Gastrocnemius medialis (tissue), 4 donors: ENCODE measurements at regions not wholly inside any gene's neighbourhood (a gene's known extent, or its start where the extent isn't known, plus 50 kb on each side); places are given as distances from the start of the nearest gene placed in this dataset.

Experiments used
- CTCF ChIP-seq, 5 experiments: fragments of 450-650 bp in 3 of 5; fragments of 200-600 bp in 2 of 5; sonication (generic) in 2 of 5; IDR thresholded peaks in 4 of 5; conservative IDR thresholded peaks in 1 of 5; 1 replicate in 4 of 5; 2 replicates in 1 of 5; pipeline ENCODE4 v1.5.1; 2016 to 2019; ENCODE audit warnings: antibody characterized with exemption in 5 of 5, mild to moderate bottlenecking in 3 of 5, moderate library complexity in 3 of 5
- POLR2A ChIP-seq, 2 donors: fragments of 450-650 bp; IDR thresholded peaks; one replicate each; pipeline ENCODE4 v1.6.1; 2017; ENCODE audit warnings: antibody characterized with exemption in 2 of 2, mild to moderate bottlenecking in 2 of 2, moderate library complexity in 2 of 2

- no peak for TF ChIP-seq CTCF (IDR thresholded peaks at IDR 0.05 in 4 of 5, conservative IDR thresholded peaks at IDR 0.05 in 1 of 5)
- no peak for TF ChIP-seq POLR2A (IDR thresholded peaks at IDR 0.05)
These were observed 54.1 kb downstream of the SHANK2 start for GRCh38 chr11:71198141-71198822.
